GM19351 (cell line): ENCODE measurements at regions not wholly inside any gene's neighbourhood (a gene's known extent, or its start where the extent isn't known, plus 50 kb on each side); places are given as distances from the start of the nearest gene placed in this dataset.
A peak's percentile ranks its signal among the peaks of the same experiment; 100 is the strongest.

ENCODE experiments used
- ATAC-seq: cut with Tn5 transposase; IDR thresholded peaks from one replicate; pipeline ENCODE4 v1.9.1; 2021; ENCODE audit warnings: mild to moderate bottlenecking, moderate library complexity; ENCODE audit not compliant: unreplicated experiment

DNA sequence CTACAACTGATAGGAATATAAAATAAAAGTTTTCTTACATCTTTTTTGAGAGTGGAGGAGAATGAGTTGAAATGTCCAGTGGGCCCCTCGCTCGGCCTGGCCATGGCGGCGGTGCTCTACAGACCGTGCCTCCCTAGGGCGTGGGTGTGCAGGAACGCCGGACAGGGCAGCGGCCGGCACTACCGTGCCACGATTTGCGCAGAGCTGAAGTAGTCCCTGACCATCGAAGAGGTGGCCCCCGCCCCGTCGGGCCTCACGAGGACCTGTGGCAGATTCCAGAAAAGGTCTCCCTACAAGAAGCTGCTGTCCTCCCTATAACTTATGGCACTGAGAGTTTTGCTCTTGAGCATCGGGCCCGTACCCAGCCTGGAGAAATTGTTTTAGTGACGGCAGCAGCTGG, 228.9 kb upstream of the ARHGAP24 start:
- ATAC-seq, result no peak

GRCh38 chr4:85250852-85251251, 224.1 kb upstream of the ARHGAP24 start:
- no peak for ATAC-seq

DNA sequence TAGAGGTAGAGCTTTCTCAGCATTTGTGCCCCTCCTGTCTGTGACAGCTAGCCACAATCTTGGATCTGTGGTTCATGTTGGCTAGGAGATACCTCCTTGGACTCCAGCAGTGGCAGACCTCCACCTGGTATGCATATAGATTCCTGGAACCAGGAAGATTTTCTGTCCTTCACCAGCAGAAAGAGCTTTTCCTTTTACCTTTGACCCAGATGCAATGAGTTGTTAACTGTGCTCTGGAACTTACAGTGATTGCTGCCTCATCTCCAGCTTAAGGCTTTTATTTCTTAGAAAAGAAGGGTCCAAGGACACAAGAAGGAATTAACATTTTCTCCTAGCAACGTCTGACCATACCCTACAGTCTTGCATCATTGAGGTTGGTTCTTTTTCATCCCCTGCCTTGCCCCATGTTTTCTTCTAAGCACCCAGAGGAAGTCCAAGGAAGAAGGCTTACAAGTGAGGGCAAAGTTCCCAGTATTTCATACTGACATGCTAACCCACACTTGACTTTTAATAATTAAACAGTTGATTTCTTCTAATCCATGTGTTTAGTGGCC, 217.1 kb upstream of the ARHGAP24 start:
- ATAC-seq, result no peak

DNA sequence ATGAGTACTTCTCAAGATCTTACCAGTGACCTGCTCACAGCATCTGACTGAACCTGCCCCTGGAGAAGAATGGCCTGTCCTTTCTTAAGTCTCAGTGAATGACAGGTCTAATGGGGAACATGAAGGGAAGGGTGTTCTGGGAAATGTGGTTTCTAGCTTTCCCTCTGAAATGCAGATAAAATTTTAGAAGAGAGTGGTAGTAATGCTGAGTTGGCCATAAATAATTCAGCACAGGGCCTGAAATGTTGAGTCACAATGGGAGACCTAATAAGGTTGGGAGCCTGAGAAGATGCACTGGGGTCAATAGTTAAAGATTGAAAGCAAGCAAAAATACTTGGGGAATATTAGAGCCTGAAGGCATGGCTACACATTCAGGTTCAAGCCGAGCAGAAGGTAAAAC, 214.9 kb upstream of the ARHGAP24 start:
- no peak for ATAC-seq

- no peak for ATAC-seq
Measured at GRCh38 chr4:85265234-85265633, 209.7 kb upstream of the ARHGAP24 start.

DNA sequence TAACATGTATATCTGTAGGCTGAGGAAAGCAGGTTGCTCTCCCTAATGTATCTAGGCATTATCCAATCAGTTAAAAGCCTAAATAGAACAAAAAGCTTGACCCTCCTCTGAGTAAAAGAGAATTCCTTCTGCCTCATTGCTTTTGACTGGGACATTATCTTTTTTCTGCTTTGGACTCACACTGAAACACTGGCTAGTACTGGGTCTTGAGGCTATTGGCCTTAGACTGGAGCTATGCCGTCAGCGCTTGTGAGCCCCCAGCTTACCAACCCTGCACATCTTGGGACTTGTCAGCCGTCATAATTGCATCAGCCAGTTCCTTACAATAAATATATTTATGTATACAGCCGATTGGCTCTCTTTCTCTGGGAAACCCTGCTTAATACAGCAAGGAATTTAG, 206.8 kb upstream of the ARHGAP24 start:
- no peak for ATAC-seq

GRCh38 chr4:85268961-85269360, 206.0 kb upstream of the ARHGAP24 start:
- no peak for ATAC-seq

- ATAC-seq, result no peak
Measured at GRCh38 chr4:85274955-85275354, 200.0 kb upstream of the ARHGAP24 start.

GRCh38 chr4:85280963-85281362, 194.0 kb upstream of the ARHGAP24 start:
- ATAC-seq, result no peak

DNA sequence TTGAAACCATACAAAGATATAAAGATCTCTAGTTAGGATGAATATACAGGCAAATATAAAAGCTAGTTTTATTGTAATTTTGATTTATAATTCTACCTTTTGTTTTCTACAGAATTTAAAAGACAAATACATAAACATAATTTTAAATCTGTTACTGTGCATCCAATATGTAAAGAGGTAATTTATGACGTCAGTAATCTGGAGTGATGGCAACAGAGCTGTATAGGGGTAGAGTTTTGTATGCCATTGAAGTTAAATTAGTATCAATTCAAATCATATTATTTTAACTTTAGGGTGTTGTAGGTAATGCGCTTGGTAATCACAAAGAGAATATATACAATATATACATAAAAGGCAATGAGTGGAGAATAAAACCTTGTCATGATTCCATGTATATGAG, 183.7 kb upstream of the ARHGAP24 start:
- no peak for ATAC-seq

GRCh38 chr4:85298037-85298436, 176.9 kb upstream of the ARHGAP24 start:
- ATAC-seq, result no peak

GRCh38 chr4:85302193-85302736, 172.7 kb upstream of the ARHGAP24 start:
- no peak for ATAC-seq

- no peak for ATAC-seq
Measured at GRCh38 chr4:85302756-85303155, 172.2 kb upstream of the ARHGAP24 start.

GRCh38 chr4:85318415-85318814, 156.5 kb upstream of the ARHGAP24 start:
- ATAC-seq, result no peak

GRCh38 chr4:85358831-85359230, 116.1 kb upstream of the ARHGAP24 start:
- ATAC-seq, result no peak

DNA sequence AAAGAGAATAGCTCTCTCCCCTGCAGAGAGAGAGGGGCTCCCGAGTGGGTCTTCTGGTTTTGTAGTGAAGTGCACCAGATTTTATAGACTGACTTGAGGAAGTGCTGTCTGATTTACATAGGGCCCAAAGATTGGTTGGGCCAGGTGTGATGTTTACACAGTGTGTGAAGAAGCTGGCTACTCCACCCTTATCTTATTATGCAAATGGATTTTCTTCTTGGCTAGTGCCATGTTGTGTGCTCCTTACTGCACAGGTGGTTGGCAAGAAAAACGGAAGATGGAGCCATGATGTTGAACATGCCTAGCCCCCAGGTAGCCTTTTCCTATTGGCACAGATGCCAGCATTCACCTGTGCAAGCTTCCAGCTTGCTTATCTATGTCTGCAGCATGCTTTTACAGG, 112.4 kb upstream of the ARHGAP24 start:
- ATAC-seq, result no peak

- no peak for ATAC-seq
Measured at GRCh38 chr4:85367815-85368214, 107.1 kb upstream of the ARHGAP24 start.

- ATAC-seq, result no peak
Measured at GRCh38 chr4:85368240-85368639, 106.7 kb upstream of the ARHGAP24 start.

DNA sequence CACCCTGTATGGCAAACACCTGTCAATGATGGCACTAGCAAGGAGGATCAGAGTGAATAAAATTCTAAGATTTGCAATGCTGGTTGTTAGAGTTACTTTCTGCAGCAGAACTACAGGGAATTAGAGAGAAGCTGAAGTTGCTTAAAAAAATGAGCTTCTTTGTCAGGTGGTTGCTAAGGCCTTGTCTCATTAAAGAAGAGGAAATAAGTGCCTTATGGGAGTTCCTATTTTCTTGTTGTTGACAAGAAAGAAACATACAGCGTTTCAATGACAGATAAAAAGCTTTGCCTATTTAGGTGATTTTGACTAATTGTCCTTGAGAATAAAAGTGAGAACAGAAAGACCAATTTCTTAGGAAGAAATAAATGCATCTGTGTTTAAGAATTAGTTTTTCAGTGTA, 106.0 kb upstream of the ARHGAP24 start:
- ATAC-seq, result no peak

DNA sequence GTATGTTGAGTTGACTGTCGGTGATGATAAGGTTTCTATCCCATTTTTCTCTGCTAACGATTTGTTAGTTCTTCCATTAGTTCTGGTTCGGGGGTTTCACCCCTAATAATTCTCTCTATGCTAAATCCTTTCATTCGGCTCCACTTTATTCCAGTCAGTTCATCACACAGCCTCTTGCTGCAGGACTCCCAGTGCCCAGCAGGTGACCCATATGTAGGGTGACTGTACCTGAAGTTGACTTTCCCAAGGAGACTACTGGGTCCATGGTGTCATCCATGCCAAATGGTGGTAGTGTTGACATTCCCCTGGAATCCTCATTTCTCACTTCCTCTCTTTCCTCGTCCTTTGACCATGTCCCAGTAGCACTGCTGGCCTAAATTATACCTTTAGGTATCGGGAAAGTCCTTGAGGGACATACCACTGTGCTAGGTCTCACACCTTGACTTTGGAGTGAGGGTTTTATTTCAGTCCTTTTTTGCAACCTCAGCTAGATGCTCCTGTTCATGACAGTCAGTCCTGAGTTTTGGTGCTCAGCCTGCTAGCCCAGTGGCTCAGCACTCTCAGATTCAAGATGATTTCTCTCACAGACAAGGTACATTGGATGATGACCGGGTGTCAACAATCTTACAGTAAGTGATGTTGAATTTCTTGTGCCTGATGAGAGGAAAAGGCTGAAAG, 105.1 kb upstream of the ARHGAP24 start:
- peak; percentile 11 for ATAC-seq

DNA sequence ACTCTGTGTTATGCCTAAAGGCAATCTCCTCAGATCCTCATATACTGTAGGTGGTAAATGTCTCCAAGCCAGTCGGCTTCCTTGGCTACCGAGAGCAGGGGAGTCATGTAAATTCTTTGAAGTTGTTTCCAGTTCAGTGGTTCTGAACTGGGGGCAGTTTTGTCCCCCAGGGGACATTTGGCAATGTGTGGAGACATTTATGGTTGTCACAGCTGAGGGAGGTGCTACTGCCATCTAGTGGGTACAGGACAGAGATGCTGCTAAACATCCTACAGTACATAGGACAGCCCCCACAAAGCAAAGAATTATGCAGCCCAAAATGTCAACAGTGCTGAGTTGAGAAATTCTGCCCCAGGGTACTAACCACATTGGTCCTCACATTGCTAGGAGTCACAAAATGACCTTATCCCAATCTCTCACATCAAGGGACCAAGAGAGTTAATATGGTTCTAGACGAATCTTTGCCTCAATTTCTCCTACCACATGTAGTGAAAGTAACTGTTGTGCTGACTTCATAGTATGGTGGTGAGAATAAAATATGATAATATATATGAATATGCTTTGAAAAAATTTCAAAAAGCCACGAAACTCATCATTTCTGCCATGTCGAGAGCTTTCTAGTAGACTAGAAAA, 104.4 kb upstream of the ARHGAP24 start:
- ATAC-seq, result peak; percentile 93

GRCh38 chr4:85372966-85373365, 102.0 kb upstream of the ARHGAP24 start:
- ATAC-seq, result no peak
